Stimulated activated naive CD8-positive, alpha-beta T cell treated with anti-CD3 and anti-CD28 coated beads, Interleukin-15, Interleukin-2, amounts not matched to agents 100 ng/mL and 50 ng/mL, for 24 hours (primary cell): ENCODE measurements at regions not wholly inside any gene's neighbourhood (a gene's known extent, or its start where the extent isn't known, plus 50 kb on each side); places are given as distances from the start of the nearest gene placed in this dataset.
A peak's percentile ranks its signal among the peaks of the same experiment; 100 is the strongest.

ENCODE experiments used
- H3K27ac Mint-ChIP-seq: one replicate; pipeline ENCODE4 v1.8.0; 2021; ENCODE audit warnings: mild to moderate bottlenecking, mixed read lengths
- H3K27me3 Mint-ChIP-seq: one replicate; pipeline ENCODE4 v1.8.0; 2021; ENCODE audit warnings: mixed read lengths
- H3K36me3 Mint-ChIP-seq: one replicate; pipeline ENCODE4 v1.8.0; 2021; ENCODE audit warnings: low read depth, mixed read lengths
- H3K4me1 Mint-ChIP-seq: one replicate; pipeline ENCODE4 v1.8.0; 2021; ENCODE audit warnings: low read depth, mixed read lengths
- H3K4me3 Mint-ChIP-seq: one replicate; pipeline ENCODE4 v1.8.0; 2021; ENCODE audit warnings: mild to moderate bottlenecking, mixed read lengths
- H3K9me3 Mint-ChIP-seq: one replicate; pipeline ENCODE4 v1.8.0; 2021; ENCODE audit warnings: mixed read lengths

DNA sequence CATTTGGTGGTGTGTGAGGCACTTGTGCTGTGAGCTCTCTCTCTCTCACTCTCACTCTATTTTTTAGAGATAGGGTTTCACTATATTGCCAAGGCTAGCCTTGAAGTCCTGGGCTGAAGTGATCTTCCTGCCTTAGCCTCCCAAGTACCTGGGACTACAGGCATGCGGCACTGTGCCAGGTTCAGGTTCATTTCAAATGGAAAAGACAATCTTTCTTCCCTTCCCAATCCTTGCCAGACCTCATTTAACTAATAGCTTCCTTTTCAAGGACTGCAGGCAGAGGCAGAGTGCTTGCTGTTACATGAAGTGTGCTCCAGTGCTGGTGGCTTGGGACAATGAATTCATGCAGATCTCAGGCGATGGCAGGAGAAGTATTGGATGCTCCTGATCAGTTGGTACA is 73.2 kb upstream of the BICD1 start:
- H3K4me3 Mint-ChIP-seq: no peak overlapping the region
- H3K4me1 Mint-ChIP-seq: no peaks in the 10 kb centered on the region
- no peaks in the 10 kb centered on the region for H3K36me3 Mint-ChIP-seq
- no peak overlapping the region for H3K27ac Mint-ChIP-seq
- no peaks in the 10 kb centered on the region for H3K27me3 Mint-ChIP-seq
- no peaks in the 10 kb centered on the region for H3K9me3 Mint-ChIP-seq

DNA sequence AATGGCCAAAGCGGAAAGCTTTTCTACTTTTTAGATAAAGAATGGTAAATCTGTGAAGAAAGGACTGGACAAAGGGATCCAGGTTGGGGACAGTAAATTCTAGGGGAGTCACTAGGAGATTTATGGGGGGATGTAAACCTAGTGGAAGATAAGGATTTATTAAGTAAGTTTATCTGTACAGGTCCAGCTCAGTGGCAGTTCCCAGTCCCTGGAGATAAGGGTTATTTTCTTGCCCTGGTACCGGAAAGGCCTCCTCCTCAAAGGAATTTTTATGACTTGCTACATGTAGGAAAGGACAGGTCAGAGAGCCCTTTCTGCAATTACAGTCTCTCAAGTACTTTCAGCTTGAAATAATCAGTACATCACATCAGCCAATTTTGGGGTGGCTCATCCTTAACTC is 72.6 kb upstream of the BICD1 start:
- Mint-ChIP-seq H3K9me3 (no peaks in the 10 kb centered on the region), H3K27ac (no peak overlapping the region), H3K4me3 (no peak overlapping the region), H3K36me3 (no peaks in the 10 kb centered on the region), H3K27me3 (no peaks in the 10 kb centered on the region), H3K4me1 (no peaks in the 10 kb centered on the region)

DNA sequence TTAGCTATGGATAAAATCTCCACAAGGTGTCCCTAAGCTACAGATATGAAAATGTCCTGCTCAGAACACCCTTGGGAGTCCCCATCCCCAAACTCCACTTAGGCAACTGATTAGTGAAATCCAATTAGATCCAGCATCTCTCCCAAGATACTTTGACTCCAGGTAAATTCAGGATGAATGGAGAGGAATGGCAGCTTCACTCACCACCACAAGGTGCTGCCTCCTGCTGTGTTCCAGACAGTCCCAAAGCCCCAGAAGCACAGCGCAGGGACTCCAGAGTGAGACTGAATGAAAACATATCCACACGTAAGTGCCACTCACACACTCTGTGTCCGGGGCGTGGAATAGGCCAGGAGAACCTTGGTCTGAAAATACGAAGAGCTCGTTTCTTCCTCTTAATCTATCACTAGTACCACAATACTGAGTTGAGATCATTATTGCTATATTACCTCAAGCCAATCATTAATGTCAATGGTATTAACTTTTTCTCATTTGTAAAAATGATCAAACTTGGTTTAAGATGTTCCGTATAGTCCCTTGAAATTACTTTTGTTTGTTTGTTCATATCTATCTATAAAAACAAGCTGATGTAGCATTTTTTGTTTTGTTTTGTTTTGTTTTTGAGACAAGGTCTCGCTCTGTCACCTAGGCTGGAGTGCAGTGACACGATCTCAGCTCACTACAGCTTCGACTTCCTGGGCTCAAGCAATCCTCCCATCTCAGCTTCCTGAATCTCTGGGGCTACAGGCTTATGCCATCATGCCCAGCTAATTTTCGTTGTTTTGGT is 70.0 kb upstream of the BICD1 start:
- Mint-ChIP-seq H3K4me3 (no peak overlapping the region), H3K4me1 (no peaks in the 10 kb centered on the region), H3K27ac (no peak overlapping the region), H3K9me3 (no peaks in the 10 kb centered on the region), H3K27me3 (no peaks in the 10 kb centered on the region), H3K36me3 (no peaks in the 10 kb centered on the region)

GRCh38 chr12:32039347-32039746 is 67.3 kb upstream of the BICD1 start:
- H3K4me3 Mint-ChIP-seq: no peak overlapping the region
- H3K9me3 Mint-ChIP-seq: peaks cover 11% of the 10 kb centered on the region
- H3K4me1 Mint-ChIP-seq: no peaks in the 10 kb centered on the region
- no peak overlapping the region for H3K27ac Mint-ChIP-seq
- H3K27me3 Mint-ChIP-seq: no peaks in the 10 kb centered on the region
- H3K36me3 Mint-ChIP-seq: peaks cover 5% of the 10 kb centered on the region

DNA sequence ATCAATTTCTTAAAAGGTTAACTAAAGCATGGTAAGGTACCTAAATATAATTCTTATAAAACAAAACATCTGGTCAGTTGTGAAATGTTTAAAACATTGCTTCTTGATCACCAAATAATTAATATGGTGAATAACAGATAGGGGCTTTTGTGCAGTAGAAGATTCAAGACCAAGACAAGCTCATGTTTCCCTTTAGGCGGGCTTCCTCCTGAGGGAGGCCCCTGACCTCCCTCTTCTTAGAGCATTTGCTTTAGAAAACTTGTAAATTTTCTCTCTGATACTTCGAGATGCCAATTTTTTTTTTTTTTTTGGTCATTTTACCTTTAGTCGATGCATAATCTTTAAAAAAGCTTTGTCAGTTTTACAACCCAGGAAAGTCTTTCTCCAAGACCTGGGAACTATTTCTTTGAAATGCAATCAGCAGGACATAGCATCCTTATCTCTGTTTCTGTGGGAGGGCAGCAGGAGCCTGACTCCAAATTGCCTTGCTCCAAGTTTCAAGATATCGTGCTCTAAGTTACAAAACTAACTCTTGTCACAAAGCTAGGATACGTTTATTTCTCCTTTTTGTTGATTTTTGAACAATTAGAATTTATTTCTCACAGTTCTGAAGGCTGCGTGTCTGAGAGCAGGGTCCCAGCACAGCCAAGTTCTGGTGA is 66.6 kb upstream of the BICD1 start:
- Mint-ChIP-seq H3K4me3 (no peak overlapping the region), H3K27me3 (no peaks in the 10 kb centered on the region), H3K36me3 (peaks cover 8% of the 10 kb centered on the region), H3K27ac (no peak overlapping the region), H3K4me1 (no peaks in the 10 kb centered on the region), H3K9me3 (peaks cover 13% of the 10 kb centered on the region)

- Mint-ChIP-seq H3K4me3 (no peak overlapping the region), H3K27me3 (no peaks in the 10 kb centered on the region), H3K27ac (no peak overlapping the region), H3K4me1 (peaks cover 7% of the 10 kb centered on the region), H3K9me3 (peaks cover 20% of the 10 kb centered on the region), H3K36me3 (peaks cover 12% of the 10 kb centered on the region)
Observed at GRCh38 chr12:32043928-32044549, 62.6 kb upstream of the BICD1 start.

DNA sequence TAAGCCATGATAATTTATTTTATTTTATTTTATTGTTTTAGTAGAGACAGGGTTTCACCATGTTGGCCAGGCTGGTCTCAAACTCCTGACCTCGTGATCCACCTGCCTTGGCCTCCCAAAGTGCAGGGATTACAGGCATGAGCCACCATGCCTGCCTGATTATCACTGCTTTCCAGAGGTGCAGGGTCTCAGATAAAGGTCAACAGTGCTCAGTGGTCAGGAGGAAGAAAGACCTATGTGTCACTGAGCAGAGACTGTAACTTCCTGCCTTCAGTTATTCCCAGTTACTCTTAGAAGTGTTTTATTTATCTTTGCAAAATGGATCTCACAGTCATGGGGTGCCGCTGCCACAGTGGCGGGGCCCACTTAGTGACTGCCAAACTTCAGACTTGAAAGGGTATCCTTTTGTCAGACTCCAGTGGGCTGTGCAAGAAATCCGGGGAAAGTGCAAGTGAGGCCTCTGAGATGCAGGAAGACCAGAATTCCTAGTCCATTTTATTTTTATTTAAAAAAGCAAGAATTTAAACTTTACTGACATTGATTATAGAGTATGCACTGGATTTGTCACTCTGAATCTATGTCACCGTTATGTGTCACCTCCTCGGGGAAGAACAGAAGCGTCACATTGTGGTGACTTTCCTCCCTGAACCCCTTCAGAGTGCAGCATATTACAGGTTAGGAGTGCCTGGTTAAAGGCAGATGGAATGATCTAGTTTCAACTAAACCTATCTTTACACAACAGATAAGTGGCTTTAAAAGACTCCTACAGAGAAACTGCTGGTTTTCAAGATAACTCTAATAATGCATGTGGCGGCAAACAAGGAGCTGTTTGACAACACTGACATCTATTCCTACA is 59.1 kb upstream of the BICD1 start:
- no peaks in the 10 kb centered on the region for H3K27me3 Mint-ChIP-seq
- peak overlapping the region; percentile 55 for H3K27ac Mint-ChIP-seq
- peaks cover 12% of the 10 kb centered on the region for H3K36me3 Mint-ChIP-seq
- no peak overlapping the region for H3K4me3 Mint-ChIP-seq
- H3K4me1 Mint-ChIP-seq: peaks cover 7% of the 10 kb centered on the region
- peaks cover 20% of the 10 kb centered on the region for H3K9me3 Mint-ChIP-seq

- Mint-ChIP-seq H3K27me3 (no peaks in the 10 kb centered on the region), H3K4me3 (no peak overlapping the region), H3K9me3 (peaks cover 14% of the 10 kb centered on the region), H3K27ac (no peak overlapping the region), H3K4me1 (peaks cover 7% of the 10 kb centered on the region), H3K36me3 (peaks cover 12% of the 10 kb centered on the region)
Observed at GRCh38 chr12:32048791-32049190, 57.9 kb upstream of the BICD1 start.

GRCh38 chr12:32049956-32050355 is 56.7 kb upstream of the BICD1 start:
- Mint-ChIP-seq H3K27ac (no peak overlapping the region), H3K4me3 (no peak overlapping the region), H3K4me1 (peaks cover 7% of the 10 kb centered on the region), H3K27me3 (no peaks in the 10 kb centered on the region), H3K9me3 (peaks cover 6% of the 10 kb centered on the region), H3K36me3 (peaks cover 3% of the 10 kb centered on the region)

- Mint-ChIP-seq H3K36me3 (no peaks in the 10 kb centered on the region), H3K9me3 (no peaks in the 10 kb centered on the region), H3K27me3 (no peaks in the 10 kb centered on the region), H3K27ac (no peak overlapping the region), H3K4me3 (no peak overlapping the region), H3K4me1 (peaks cover 7% of the 10 kb centered on the region)
Observed at GRCh38 chr12:32051511-32052211, 55.0 kb upstream of the BICD1 start.

GRCh38 chr12:32052212-32052713 is 54.4 kb upstream of the BICD1 start:
- Mint-ChIP-seq H3K27me3 (no peaks in the 10 kb centered on the region), H3K36me3 (no peaks in the 10 kb centered on the region), H3K9me3 (no peaks in the 10 kb centered on the region), H3K27ac (no peak overlapping the region), H3K4me3 (no peak overlapping the region), H3K4me1 (peaks cover 7% of the 10 kb centered on the region)

GRCh38 chr12:32053881-32054624 is 52.6 kb upstream of the BICD1 start:
- no peaks in the 10 kb centered on the region for H3K36me3 Mint-ChIP-seq
- H3K9me3 Mint-ChIP-seq: no peaks in the 10 kb centered on the region

More at GRCh38 chr12:32053881-32054624, 52.6 kb upstream of the BICD1 start:
- Mint-ChIP-seq H3K4me1 (no peaks in the 10 kb centered on the region), H3K27me3 (no peaks in the 10 kb centered on the region), H3K27ac (no peak overlapping the region), H3K4me3 (no peak overlapping the region)
